H1 (cell line): ENCODE measurements at regions not wholly inside any gene's neighbourhood (a gene's known extent, or its start where the extent isn't known, plus 50 kb on each side); places are given as distances from the start of the nearest gene placed in this dataset.

Experiments used
- CTCF ChIA-PET: fragments of 300-600 bp; sonication (Branson Sonifier 250); formaldehyde crosslinking; loops from one replicate; lab custom pipeline; 2021; ENCODE audit not compliant: partially characterized antibody; lab: Charles Lee
- POLR2A ChIA-PET: fragments of 300-600 bp; sonication (Branson Sonifier 250); formaldehyde crosslinking; loops from one replicate; lab custom pipeline; 2021; ENCODE audit warnings: inconsistent platforms; ENCODE audit not compliant: partially characterized antibody; lab: Charles Lee
- DNase-seq, 2 experiments: peaks; one replicate each; pipeline versions ENCODE4 v3.0.0 to v3.0.0-alpha.2; 2010 to 2022; ENCODE audit warnings: low spot score in 2 of 2, low read depth in 1 of 2, mixed read lengths in 1 of 2
- FAIRE-seq: peaks from 2 replicates; lab custom pipeline; 2011; peaks lifted over from hg19 to GRCh38; lab: Jason Lieb, UNC
- H2AFZ ChIP-seq: 2 replicates; pipeline ENCODE4 v1.8.1; 2012; ENCODE audit warnings: low read length, inconsistent platforms
- H2AK5ac ChIP-seq: 2 replicates; pipeline ENCODE4 v1.6.1; 2013; ENCODE audit warnings: low read depth, low read length
- H2BK120ac ChIP-seq: replicated peaks from 2 replicates; pipeline ENCODE3; 2013; ENCODE audit warnings: low read depth, low read length, inconsistent platforms
- H2BK12ac ChIP-seq: 2 replicates; pipeline ENCODE4 v1.6.1; 2013; ENCODE audit warnings: low read depth, low read length
- H2BK15ac ChIP-seq: 2 replicates; pipeline ENCODE4 v1.6.1; 2013; ENCODE audit warnings: low read length
- H2BK20ac ChIP-seq: 2 replicates; pipeline ENCODE4 v1.6.1; 2013; ENCODE audit warnings: low read length
- H2BK5ac ChIP-seq: 2 replicates; pipeline ENCODE4 v1.6.1; 2013; ENCODE audit warnings: low read depth, low read length
- H3K14ac ChIP-seq: 2 replicates; pipeline ENCODE4 v1.6.1; 2013; ENCODE audit warnings: inconsistent platforms; ENCODE audit not compliant: insufficient read length
- H3K18ac ChIP-seq: 2 replicates; pipeline ENCODE4 v1.6.1; 2013; ENCODE audit warnings: low read length; ENCODE audit errors: extremely low read depth
- H3K23ac ChIP-seq: 2 replicates; pipeline ENCODE4 v1.6.1; 2013; ENCODE audit warnings: inconsistent platforms; ENCODE audit not compliant: insufficient read length
- H3K23me2 ChIP-seq: 2 replicates; pipeline ENCODE4 v1.6.1; 2013; ENCODE audit warnings: low read depth, low read length
- H3K27ac ChIP-seq: 2 replicates; pipeline ENCODE4 v1.6.1; 2011; ENCODE audit warnings: low read depth, low read length, inconsistent platforms
- H3K27me3 ChIP-seq, 4 experiments: replicated peaks in 1 of 4; 1 replicate in 1 of 4; 2 replicates in 3 of 4; pipeline versions ENCODE4 v1.6.1 to v1.8.1; 2011 to 2013; ENCODE audit warnings: low read length in 3 of 4, mild to moderate bottlenecking in 3 of 4, inconsistent platforms in 2 of 4, mixed read lengths in 2 of 4, moderate library complexity in 1 of 4; ENCODE audit not compliant: control insufficient read depth in 3 of 4, insufficient read depth in 3 of 4; ENCODE audit errors: extremely low read depth in 1 of 4
- H3K36me3 ChIP-seq, 4 experiments: 2 replicates each; pipeline versions ENCODE4 v1.6.1 to v1.8.1; 2011 to 2013; ENCODE audit warnings: mild to moderate bottlenecking in 4 of 4, low read length in 3 of 4, moderate library complexity in 2 of 4, control low read depth in 1 of 4, inconsistent platforms in 1 of 4; ENCODE audit not compliant: insufficient read depth in 4 of 4, control insufficient read depth in 2 of 4
- H3K4ac ChIP-seq: replicated peaks from 2 replicates; pipeline ENCODE3; 2013; ENCODE audit warnings: low read length, low read depth, mixed read lengths, inconsistent platforms; ENCODE audit not compliant: insufficient read length
- H3K4me1 ChIP-seq, 4 experiments: replicated peaks in 1 of 4; 1 replicate in 1 of 4; 2 replicates in 3 of 4; pipeline versions ENCODE4 v1.6.1 to v1.8.1; 2011 to 2013; ENCODE audit warnings: low read length in 3 of 4, inconsistent platforms in 2 of 4, mixed read lengths in 1 of 4; ENCODE audit not compliant: insufficient read depth in 4 of 4, control insufficient read depth in 3 of 4
- H3K4me2 ChIP-seq, 2 experiments: 2 replicates each; pipeline versions ENCODE4 v1.6.1 to v1.8.1; 2011 to 2013; ENCODE audit warnings: low read depth in 2 of 2, low read length in 2 of 2, control low read depth in 1 of 2, inconsistent platforms in 1 of 2, mild to moderate bottlenecking in 1 of 2; ENCODE audit not compliant: insufficient read depth in 1 of 2
- H3K4me3 ChIP-seq, 4 experiments: fragments of 200-600, 300-600 bp in 1 of 4; sonication (generic), shearing (Covaris generic), sonication (Bioruptor Twin) in 1 of 4; 2 replicates each; pipeline versions ENCODE4 v1.5.1 to v1.8.1; 2011 to 2016; ENCODE audit warnings: low read length in 4 of 4, low read depth in 3 of 4, control low read depth in 2 of 4, inconsistent platforms in 2 of 4, mild to moderate bottlenecking in 2 of 4, mixed read lengths in 1 of 4, moderate library complexity in 1 of 4; ENCODE audit not compliant: insufficient read depth in 2 of 4; ENCODE audit errors: extremely low read depth in 1 of 4
- H3K56ac ChIP-seq: replicated peaks from 2 replicates; pipeline ENCODE3; 2013; ENCODE audit warnings: low read depth, mild to moderate bottlenecking, mixed read lengths, low read length, inconsistent platforms; ENCODE audit not compliant: insufficient read length
- H3K79me1 ChIP-seq: 2 replicates; pipeline ENCODE4 v1.6.1; 2013; ENCODE audit warnings: low read depth, low read length, control low read depth
- H3K79me2 ChIP-seq, 2 experiments: 2 replicates each; pipeline versions ENCODE4 v1.6.1 to v1.8.1; 2012 to 2013; ENCODE audit warnings: low read length in 2 of 2, mild to moderate bottlenecking in 2 of 2, inconsistent platforms in 1 of 2; ENCODE audit not compliant: insufficient read depth in 2 of 2, control insufficient read depth in 1 of 2
- H3K9ac ChIP-seq, 4 experiments: replicated peaks in 1 of 4; 1 replicate in 1 of 4; 2 replicates in 3 of 4; pipeline versions ENCODE4 v1.6.1 to v1.8.1; 2011 to 2013; ENCODE audit warnings: low read depth in 3 of 4, low read length in 3 of 4, control low read depth in 2 of 4, mild to moderate bottlenecking in 2 of 4, moderate library complexity in 2 of 4, inconsistent platforms in 1 of 4; ENCODE audit errors: extremely low read depth in 1 of 4
- H3K9me3 ChIP-seq, 2 experiments: 2 replicates each; pipeline versions ENCODE4 v1.6.1 to v1.8.1; 2012 to 2013; ENCODE audit warnings: mild to moderate bottlenecking in 2 of 2, moderate library complexity in 2 of 2, control low read depth in 1 of 2, inconsistent platforms in 1 of 2, low read depth in 1 of 2, low read length in 1 of 2, mixed read lengths in 1 of 2; ENCODE audit not compliant: insufficient read depth in 2 of 2
- H4K20me1 ChIP-seq, 2 experiments: replicated peaks in 1 of 2; 2 replicates each; pipeline versions ENCODE3 to v1.8.1; 2011 to 2013; ENCODE audit warnings: inconsistent platforms in 2 of 2, low read length in 2 of 2, mild to moderate bottlenecking in 1 of 2; ENCODE audit not compliant: insufficient read depth in 2 of 2, control insufficient read depth in 1 of 2
- H4K5ac ChIP-seq: 2 replicates; pipeline ENCODE4 v1.6.1; 2013; ENCODE audit warnings: low read length, low read depth, mixed read lengths, inconsistent platforms; ENCODE audit not compliant: insufficient read length
- H4K8ac ChIP-seq: 2 replicates; pipeline ENCODE4 v1.8.0; 2013; ENCODE audit warnings: mild to moderate bottlenecking, moderate library complexity, low read length, inconsistent platforms; ENCODE audit not compliant: insufficient read depth; ENCODE audit errors: extremely low read depth
- H4K91ac ChIP-seq: replicated peaks from 2 replicates; pipeline ENCODE3; 2013; ENCODE audit warnings: low read length, mixed read lengths, inconsistent platforms; ENCODE audit not compliant: insufficient read length
- MAFK ChIP-seq: IDR thresholded peaks from 2 replicates; pipeline ENCODE4 v1.6.1; 2012; ENCODE audit warnings: low read depth, mild to moderate bottlenecking, improper control_type of control experiment, low read length
- TBP ChIP-seq: IDR thresholded peaks from 2 replicates; pipeline ENCODE4 v1.6.1; 2011; ENCODE audit warnings: low read depth, low read length, improper control_type of control experiment
- WGBS, 2 experiments: shearing (Covaris generic) in 1 of 2; methylation state at CpG; one replicate each; pipeline versions ENCODE4 v1.1.6 to v1.1.7; 2013 to 2015; ENCODE audit warnings: low lambda C conversion rate in 2 of 2, mixed read lengths in 2 of 2, inconsistent platforms in 1 of 2, low coverage in 1 of 2, missing lambda C conversion rate in 1 of 2; ENCODE audit not compliant: insufficient replicate concordance in 2 of 2, insufficient coverage in 1 of 2, insufficient read length in 1 of 2; ENCODE audit errors: extremely low coverage in 1 of 2, missing lambda C conversion rate in 1 of 2; 5-methylcytosine and 5-hydroxymethylcytosine counted together

DNA sequence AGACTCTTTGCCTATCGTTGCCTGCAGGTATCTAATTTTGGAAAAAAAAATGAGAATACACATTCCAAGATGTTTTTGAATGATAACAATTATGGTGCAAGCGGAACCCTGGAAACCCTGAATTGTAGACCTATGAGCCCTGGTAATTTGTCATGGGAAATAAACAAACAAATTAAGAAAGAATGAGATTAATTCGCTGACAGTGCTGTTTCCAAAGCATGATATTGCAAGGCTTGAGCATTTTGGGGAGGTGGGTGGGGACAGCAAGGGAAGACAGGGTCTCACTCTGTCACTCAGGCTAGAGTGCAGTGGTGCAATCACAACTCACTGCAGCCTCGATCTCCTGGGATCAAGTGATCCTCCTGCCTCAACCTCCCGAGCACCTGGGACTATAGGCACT, 900.3 kb downstream of the IPMK start:
- WGBS, 2 experiments, result 93% methylated on average over 5 of the region's 5 CpGs; no CpG with 5 or more reads in 1 of the 2 experiments

More for the DNA sequence above, 900.3 kb downstream of the IPMK start:
- Histone ChIP-seq H3K79me1 (no peaks in the 10 kb centered on the region), H4K8ac (no peak overlapping the region), H3K14ac (no peak overlapping the region), H3K56ac (no peak overlapping the region), H3K9me3 (no peaks in the 10 kb centered on the region), H2AK5ac (no peak overlapping the region), H2BK12ac (no peak overlapping the region), H3K79me2 (no peaks in the 10 kb centered on the region), H2BK5ac (no peak overlapping the region), H2BK15ac (no peak overlapping the region), H2BK120ac (no peak overlapping the region), H3K4me3 (no peak overlapping the region), H3K4ac (no peak overlapping the region), H3K9ac (no peak overlapping the region), H3K27ac (no peak overlapping the region), H3K23ac (no peak overlapping the region), H4K91ac (no peak overlapping the region), H3K27me3 (no peaks in the 10 kb centered on the region), H2AFZ (no peak overlapping the region), H3K4me2 (no peak overlapping the region), H2BK20ac (no peak overlapping the region), H3K4me1 (no peaks in the 10 kb centered on the region), H3K23me2 (no peaks in the 10 kb centered on the region), H4K20me1 (peaks cover 0 to 1% of the 10 kb centered on the region in 2 experiments), H3K18ac (no peak overlapping the region), H4K5ac (no peak overlapping the region), H3K36me3 (no peaks in the 10 kb centered on the region)
- FAIRE-seq (no peak), DNase-seq (no peak)
- TF ChIP-seq TBP, result no peak
- 0 out of 2 replicates have a peak, but pooled peaks have one; percentile 48 for TF ChIP-seq MAFK
- CTCF ChIA-PET, result no interaction called here
- POLR2A ChIA-PET, result no interaction called here
